ENCODE measurements at regions not wholly inside any gene's neighbourhood (a gene's known extent, or its start where the extent isn't known, plus 50 kb on each side); places are given as distances from the start of the nearest gene placed in this dataset.
"Not testable (repeated sequence)": the region's sequence is repeated elsewhere in the genome, so short reads cannot be mapped to it uniquely, and the experiment has no call there.

GRCh38 chr5:44958943-44959454 is 150.3 kb downstream of the MRPS30 start:
- TF ChIP-seq POLR2A, CTCF (IDR thresholded peaks at IDR 0.05): not testable (repeated sequence)

Measured in vagina (tissue), 2 donors.